Endothelial cell of umbilical vein (primary cell): ENCODE measurements at regions not wholly inside any gene's neighbourhood (a gene's known extent, or its start where the extent isn't known, plus 50 kb on each side); places are given as distances from the start of the nearest gene placed in this dataset.

Source experiments
- BruUV-seq: library from RNA; stranded (reverse); fragments of 400-500 nt; replicated peaks from 2 replicates; lab custom pipeline; 2021; lab: Mats Ljungman, UMichigan
- CTCF ChIA-PET: fragments of 300-600, 350-600 bp; sonication (Branson Sonifier 250); formaldehyde crosslinking; loops from one replicate; lab custom pipeline; 2021; ENCODE audit warnings: antibody characterized with exemption, inconsistent platforms; lab: Charles Lee
- POLR2A ChIA-PET: fragments of 300-600, 350-600 bp; sonication (Branson Sonifier 250); formaldehyde crosslinking; loops from one replicate; lab custom pipeline; 2021; ENCODE audit warnings: antibody characterized with exemption, inconsistent platforms; lab: Charles Lee
- DNase-seq: peaks from one replicate; pipeline ENCODE4 v3.0.0-alpha.2; 2011; ENCODE audit warnings: low read depth, low spot score
- FAIRE-seq: peaks from 2 replicates; lab custom pipeline; 2011; peaks lifted over from hg19 to GRCh38; lab: Jason Lieb, UNC
- H2AFZ ChIP-seq: 2 replicates; pipeline ENCODE4 v1.6.0; 2012; ENCODE audit warnings: low read depth, low read length, control low read depth, inconsistent platforms
- H3K27ac ChIP-seq: 2 replicates; pipeline ENCODE4 v1.5.1; 2011; ENCODE audit warnings: low read depth, mild to moderate bottlenecking, control low read depth, low read length, moderate library complexity; ENCODE audit not compliant: insufficient read depth
- H3K27me3 ChIP-seq, 2 experiments: 2 replicates each; pipeline versions ENCODE4 v1.6.0 to v1.6.1; 2011; ENCODE audit warnings: low read length in 2 of 2, mixed read lengths in 1 of 2; ENCODE audit not compliant: control insufficient read depth in 2 of 2, insufficient read depth in 2 of 2
- H3K36me3 ChIP-seq, 2 experiments: 2 replicates in 1 of 2; 3 replicates in 1 of 2; pipeline ENCODE4 v1.5.1; 2011; ENCODE audit warnings: low read length in 2 of 2, mild to moderate bottlenecking in 1 of 2, moderate library complexity in 1 of 2; ENCODE audit not compliant: control insufficient read depth in 2 of 2, insufficient read depth in 2 of 2; ENCODE audit errors: extremely low read depth in 1 of 2
- H3K4me1 ChIP-seq: 3 replicates; pipeline ENCODE4 v1.5.1; 2011; ENCODE audit warnings: mild to moderate bottlenecking, low read length; ENCODE audit not compliant: control insufficient read depth, insufficient read depth; ENCODE audit errors: extremely low read depth
- H3K4me2 ChIP-seq: 2 replicates; pipeline ENCODE4 v1.6.1; 2011; ENCODE audit warnings: low read length, control low read depth, mixed read lengths; ENCODE audit not compliant: insufficient read depth
- H3K4me3 ChIP-seq, 3 experiments: fragments of 200-600 bp in 1 of 3; sonication (generic), shearing (Covaris generic) in 1 of 3; replicated peaks in 1 of 3; 2 replicates each; pipeline ENCODE4 v1.5.1; 2011 to 2016; ENCODE audit warnings: control low read depth in 3 of 3, low read length in 3 of 3, mild to moderate bottlenecking in 2 of 3, inconsistent platforms in 1 of 3, low read depth in 1 of 3, moderate library complexity in 1 of 3; ENCODE audit not compliant: insufficient read depth in 1 of 3
- H3K79me2 ChIP-seq: 2 replicates; pipeline ENCODE4 v1.6.0; 2012; ENCODE audit warnings: low read length, inconsistent platforms; ENCODE audit not compliant: control insufficient read depth, insufficient read depth
- H3K9ac ChIP-seq: replicated peaks from 2 replicates; pipeline ENCODE3; 2011; ENCODE audit warnings: low read length, control low read depth; ENCODE audit not compliant: insufficient read depth; ENCODE audit errors: extremely low read depth
- H3K9me1 ChIP-seq: replicated peaks from 3 replicates; pipeline ENCODE4 v1.6.0; 2011; ENCODE audit warnings: mild to moderate bottlenecking, low read length; ENCODE audit not compliant: control insufficient read depth, insufficient read depth; ENCODE audit errors: extremely low read depth
- H3K9me3 ChIP-seq: replicated peaks from 2 replicates; pipeline ENCODE4 v1.5.1; 2012; ENCODE audit warnings: low read length, inconsistent platforms; ENCODE audit not compliant: control insufficient read depth, insufficient read depth
- H4K20me1 ChIP-seq: replicated peaks from 2 replicates; pipeline ENCODE3; 2011; ENCODE audit warnings: mild to moderate bottlenecking, low read length; ENCODE audit not compliant: control insufficient read depth, insufficient read depth; ENCODE audit errors: extremely low read depth
- EZH2 ChIP-seq: IDR thresholded peaks from 2 replicates; pipeline ENCODE4 v1.6.1; 2012; ENCODE audit warnings: borderline replicate concordance, low read depth, mild to moderate bottlenecking, moderate library complexity, low read length, inconsistent platforms; ENCODE audit not compliant: severe bottlenecking
- FOS ChIP-seq: IDR thresholded peaks from 2 replicates; pipeline ENCODE4 v1.6.1; 2011; ENCODE audit warnings: mild to moderate bottlenecking, low read length, moderate library complexity, borderline replicate concordance; ENCODE audit not compliant: insufficient read depth
- GATA2 ChIP-seq: IDR thresholded peaks from 2 replicates; pipeline ENCODE4 v1.7.0; 2011; ENCODE audit warnings: low read depth, mild to moderate bottlenecking, moderate library complexity, mixed read lengths, low read length; ENCODE audit not compliant: insufficient read length, insufficient read depth
- JUN ChIP-seq: IDR thresholded peaks from 2 replicates; pipeline ENCODE4 v1.6.1; 2011; ENCODE audit warnings: borderline replicate concordance, low read depth; ENCODE audit not compliant: insufficient read length, insufficient read depth
- MYC ChIP-seq: IDR thresholded peaks from one replicate; pipeline ENCODE4 v1.6.1; 2011; ENCODE audit warnings: mild to moderate bottlenecking, low read depth, low read length
- POLR2A ChIP-seq: IDR thresholded peaks from 2 replicates; pipeline ENCODE4 v1.6.1; 2012; ENCODE audit warnings: low read depth, mild to moderate bottlenecking, control low read depth, low read length
- POLR2AphosphoS5 ChIP-seq: IDR thresholded peaks from 2 replicates; pipeline ENCODE4 v1.6.1; 2012; ENCODE audit warnings: low read depth, mild to moderate bottlenecking, control low read depth, low read length, moderate library complexity; ENCODE audit not compliant: insufficient read depth
- dilution Hi-C: fragments of 300-500 bp; cut with MboI; formaldehyde crosslinking; loops from one replicate; pipeline ENCODE4 v1.15.0; 2019; ENCODE audit warnings: low sequenced_read_pairs; ENCODE audit not compliant: extremely low pct_ligation_motif_present
- intact Hi-C: fragments of 100-400 bp; cut with micrococcal nuclease; formaldehyde crosslinking; loops from one replicate; pipeline ENCODE4 v1.10.0; 2022
- TF ChIP-seq, protein P1 (sequence below): IDR thresholded peaks from 2 replicates; pipeline ENCODE4 v1.6.1; 2011; ENCODE audit not compliant: insufficient read depth, insufficient read length
- TF ChIP-seq, protein P2 (sequence below), 2 donors: IDR thresholded peaks; 1 replicate in 1 of 2; 2 replicates in 1 of 2; pipeline ENCODE4 v1.5.1; 2011; ENCODE audit warnings: low read length in 2 of 2, mild to moderate bottlenecking in 2 of 2, moderate library complexity in 2 of 2, control low read depth in 1 of 2, inconsistent platforms in 1 of 2, low read depth in 1 of 2; ENCODE audit not compliant: insufficient read depth in 1 of 2; ENCODE audit errors: extremely low read depth in 1 of 2

DNA sequence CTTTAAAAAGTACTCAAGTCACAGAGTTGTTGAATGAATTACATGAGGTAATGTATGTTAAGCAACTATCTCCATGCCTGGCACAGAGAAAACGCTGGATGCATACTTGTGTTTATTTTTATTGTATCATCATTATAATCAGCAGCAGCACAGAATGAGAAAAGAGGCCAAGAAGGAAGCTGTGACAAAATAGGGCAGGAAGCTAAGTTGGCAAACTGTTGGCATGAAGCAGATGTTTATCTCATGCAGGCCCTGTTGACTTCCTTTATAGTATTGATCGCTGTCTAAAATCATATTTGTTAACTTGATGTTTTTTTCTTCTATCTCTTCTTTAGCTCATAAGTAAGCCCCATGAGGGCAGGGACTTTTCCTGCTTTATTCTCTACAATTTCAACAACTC, 466.6 kb downstream of the TRHDE start:
- POLR2A ChIA-PET = no interaction called here
- dilution Hi-C loops (no loop called here), intact Hi-C loops (no loop called here)
- TF ChIP-seq, protein P1, sequence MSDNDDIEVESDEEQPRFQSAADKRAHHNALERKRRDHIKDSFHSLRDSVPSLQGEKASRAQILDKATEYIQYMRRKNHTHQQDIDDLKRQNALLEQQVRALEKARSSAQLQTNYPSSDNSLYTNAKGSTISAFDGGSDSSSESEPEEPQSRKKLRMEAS = no peak
- TF ChIP-seq MYC (no peak), FOS (no peak), EZH2 (no peak), GATA2 (no peak), POLR2AphosphoS5 (no peak), POLR2A (no peak), JUN (no peak)
- TF ChIP-seq, protein P2, sequence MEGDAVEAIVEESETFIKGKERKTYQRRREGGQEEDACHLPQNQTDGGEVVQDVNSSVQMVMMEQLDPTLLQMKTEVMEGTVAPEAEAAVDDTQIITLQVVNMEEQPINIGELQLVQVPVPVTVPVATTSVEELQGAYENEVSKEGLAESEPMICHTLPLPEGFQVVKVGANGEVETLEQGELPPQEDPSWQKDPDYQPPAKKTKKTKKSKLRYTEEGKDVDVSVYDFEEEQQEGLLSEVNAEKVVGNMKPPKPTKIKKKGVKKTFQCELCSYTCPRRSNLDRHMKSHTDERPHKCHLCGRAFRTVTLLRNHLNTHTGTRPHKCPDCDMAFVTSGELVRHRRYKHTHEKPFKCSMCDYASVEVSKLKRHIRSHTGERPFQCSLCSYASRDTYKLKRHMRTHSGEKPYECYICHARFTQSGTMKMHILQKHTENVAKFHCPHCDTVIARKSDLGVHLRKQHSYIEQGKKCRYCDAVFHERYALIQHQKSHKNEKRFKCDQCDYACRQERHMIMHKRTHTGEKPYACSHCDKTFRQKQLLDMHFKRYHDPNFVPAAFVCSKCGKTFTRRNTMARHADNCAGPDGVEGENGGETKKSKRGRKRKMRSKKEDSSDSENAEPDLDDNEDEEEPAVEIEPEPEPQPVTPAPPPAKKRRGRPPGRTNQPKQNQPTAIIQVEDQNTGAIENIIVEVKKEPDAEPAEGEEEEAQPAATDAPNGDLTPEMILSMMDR (IDR thresholded peaks at IDR 0.05; ENCODE audit: extremely low read depth in 1 of 2, insufficient read depth in 1 of 2, low read depth in 1 of 2, low read length in 2 of 2) = no peak
- Histone ChIP-seq H3K4me3 (no peak overlapping the region), H3K4me2 (no peak overlapping the region), H4K20me1 (no peaks in the 10 kb centered on the region), H3K79me2 (no peaks in the 10 kb centered on the region), H3K27me3 (no peaks in the 10 kb centered on the region), H3K9ac (no peak overlapping the region), H3K9me1 (no peaks in the 10 kb centered on the region), H2AFZ (no peak overlapping the region), H3K4me1 (no peaks in the 10 kb centered on the region), H3K27ac (no peak overlapping the region), H3K9me3 (peaks cover 6% of the 10 kb centered on the region), H3K36me3 (no peaks in the 10 kb centered on the region)
- no peak for FAIRE-seq
- CTCF ChIA-PET = no interaction called here
- DNase-seq = no peak
- BruUV-seq = no TSS peak
